ENCODE measurements at regions not wholly inside any gene's neighbourhood (a gene's known extent, or its start where the extent isn't known, plus 50 kb on each side); places are given as distances from the start of the nearest gene placed in this dataset.
"Not testable (repeated sequence)": the region's sequence is repeated elsewhere in the genome, so short reads cannot be mapped to it uniquely, and the experiment has no call there.

- DNase-seq (ENCODE audit: low read depth): peak; percentile 50
- no peak overlapping the region for H3K4me3 ChIP-seq (ENCODE audit: low read depth, low read length)
- TF ChIP-seq, protein P1, sequence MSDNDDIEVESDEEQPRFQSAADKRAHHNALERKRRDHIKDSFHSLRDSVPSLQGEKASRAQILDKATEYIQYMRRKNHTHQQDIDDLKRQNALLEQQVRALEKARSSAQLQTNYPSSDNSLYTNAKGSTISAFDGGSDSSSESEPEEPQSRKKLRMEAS (IDR thresholded peaks at IDR 0.05; ENCODE audit: low read depth, low read length): no peak
- TF ChIP-seq, protein P2, sequence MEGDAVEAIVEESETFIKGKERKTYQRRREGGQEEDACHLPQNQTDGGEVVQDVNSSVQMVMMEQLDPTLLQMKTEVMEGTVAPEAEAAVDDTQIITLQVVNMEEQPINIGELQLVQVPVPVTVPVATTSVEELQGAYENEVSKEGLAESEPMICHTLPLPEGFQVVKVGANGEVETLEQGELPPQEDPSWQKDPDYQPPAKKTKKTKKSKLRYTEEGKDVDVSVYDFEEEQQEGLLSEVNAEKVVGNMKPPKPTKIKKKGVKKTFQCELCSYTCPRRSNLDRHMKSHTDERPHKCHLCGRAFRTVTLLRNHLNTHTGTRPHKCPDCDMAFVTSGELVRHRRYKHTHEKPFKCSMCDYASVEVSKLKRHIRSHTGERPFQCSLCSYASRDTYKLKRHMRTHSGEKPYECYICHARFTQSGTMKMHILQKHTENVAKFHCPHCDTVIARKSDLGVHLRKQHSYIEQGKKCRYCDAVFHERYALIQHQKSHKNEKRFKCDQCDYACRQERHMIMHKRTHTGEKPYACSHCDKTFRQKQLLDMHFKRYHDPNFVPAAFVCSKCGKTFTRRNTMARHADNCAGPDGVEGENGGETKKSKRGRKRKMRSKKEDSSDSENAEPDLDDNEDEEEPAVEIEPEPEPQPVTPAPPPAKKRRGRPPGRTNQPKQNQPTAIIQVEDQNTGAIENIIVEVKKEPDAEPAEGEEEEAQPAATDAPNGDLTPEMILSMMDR (IDR thresholded peaks at IDR 0.05; ENCODE audit: low read depth, low read length): peak; percentile 69
Observed at GRCh38 chr18:78875016-78875777, 104.4 kb upstream of the SALL3 start.

- H3K4me3 ChIP-seq (ENCODE audit: low read depth, low read length): no peak overlapping the region
- TF ChIP-seq POLR2A (IDR thresholded peaks at IDR 0.05; ENCODE audit: extremely low read depth, insufficient read length): no peak
- no peak for TF ChIP-seq MYC (IDR thresholded peaks at IDR 0.05; ENCODE audit: low read depth, low read length)
- TF ChIP-seq, protein P2 (IDR thresholded peaks at IDR 0.05; ENCODE audit: low read depth, low read length): no peak
- TF ChIP-seq, protein P1 (IDR thresholded peaks at IDR 0.05; ENCODE audit: low read depth, low read length): no peak
- DNase-seq (ENCODE audit: low read depth): no peak
Observed at GRCh38 chr18:78875778-78876650, 103.6 kb upstream of the SALL3 start.

- DNase-seq (ENCODE audit: low read depth): no peak
- no peak for TF ChIP-seq POLR2A (IDR thresholded peaks at IDR 0.05; ENCODE audit: extremely low read depth, insufficient read length)
- TF ChIP-seq, protein P1 (IDR thresholded peaks at IDR 0.05; ENCODE audit: low read depth, low read length): no peak
- TF ChIP-seq MYC (IDR thresholded peaks at IDR 0.05; ENCODE audit: low read depth, low read length): no peak
- TF ChIP-seq, protein P2 (IDR thresholded peaks at IDR 0.05; ENCODE audit: low read depth, low read length): no peak
- no peak overlapping the region for H3K4me3 ChIP-seq (ENCODE audit: low read depth, low read length)
Observed at GRCh38 chr18:78876868-78877267, 102.8 kb upstream of the SALL3 start.

DNA sequence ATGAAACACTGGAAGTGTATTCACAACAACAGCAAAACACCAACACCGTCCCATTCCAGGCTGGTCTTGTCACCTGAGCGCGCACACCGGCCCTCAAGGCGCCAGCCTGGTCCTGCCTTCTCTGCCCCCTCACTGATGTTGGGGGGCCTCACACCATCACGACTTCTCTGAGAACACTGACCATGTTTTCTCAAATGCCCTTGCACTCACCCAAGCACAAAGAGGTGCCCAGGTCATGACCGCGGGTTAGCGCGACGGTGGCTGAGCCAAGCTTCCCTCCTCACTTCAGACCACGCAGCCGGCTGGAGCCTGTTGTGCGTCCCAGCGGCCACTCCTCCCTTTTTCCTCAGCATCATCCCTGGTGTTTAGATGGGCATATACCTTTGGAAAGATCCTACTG, 101.3 kb upstream of the SALL3 start:
- TF ChIP-seq POLR2A (IDR thresholded peaks at IDR 0.05; ENCODE audit: extremely low read depth, insufficient read length) (no peak), MYC (IDR thresholded peaks at IDR 0.05; ENCODE audit: low read depth, low read length) (no peak)
- TF ChIP-seq, protein P1 (IDR thresholded peaks at IDR 0.05; ENCODE audit: low read depth, low read length): no peak
- TF ChIP-seq, protein P2 (IDR thresholded peaks at IDR 0.05; ENCODE audit: low read depth, low read length): no peak
- H3K4me3 ChIP-seq (ENCODE audit: low read depth, low read length): no peak overlapping the region
- DNase-seq (ENCODE audit: low read depth): no peak

GRCh38 chr18:78879072-78879883, 100.3 kb upstream of the SALL3 start:
- H3K4me3 ChIP-seq (ENCODE audit: low read depth, low read length): not testable (repeated sequence)
- peak; percentile 19 for DNase-seq (ENCODE audit: low read depth)
- TF ChIP-seq, protein P2 (IDR thresholded peaks at IDR 0.05; ENCODE audit: low read depth, low read length): peak; percentile 55
